SK-N-SH (cell line): ENCODE measurements at regions not wholly inside any gene's neighbourhood (a gene's known extent, or its start where the extent isn't known, plus 50 kb on each side); places are given as distances from the start of the nearest gene placed in this dataset.
A peak's percentile ranks its signal among the peaks of the same experiment; 100 is the strongest.

Experiments
- CTCF ChIA-PET: fragments of 300-600, 350-600 bp; formaldehyde crosslinking; extraction: SDS; loops from one replicate; lab custom pipeline; 2021; lab: Yijun Ruan, JAX
- POLR2A ChIA-PET: fragments of 350-600 bp; sonication (Branson Sonifier 250); formaldehyde crosslinking; extraction: SDS; loops from one replicate; lab custom pipeline; 2020; ENCODE audit warnings: antibody characterized with exemption, inconsistent platforms; lab: Yijun Ruan, JAX
- DNase-seq: peaks from one replicate; pipeline ENCODE4 v3.0.0; 2012
- H2AFZ ChIP-seq: fragments of 200-600 bp; sonication (generic); 2 replicates; pipeline ENCODE4 v1.8.1; 2016; ENCODE audit warnings: antibody characterized with exemption, mild to moderate bottlenecking, low read depth
- H3F3A ChIP-seq: fragments of 200-600 bp; sonication (generic); replicated peaks from 2 replicates; pipeline ENCODE3; 2016; ENCODE audit warnings: antibody characterized with exemption, mild to moderate bottlenecking; ENCODE audit not compliant: insufficient read depth
- H3K27ac ChIP-seq, 2 experiments: fragments of 200-500 bp in 1 of 2; fragments of 200-600 bp in 1 of 2; sonication (Bioruptor generic) in 1 of 2; sonication (generic), shearing (Covaris generic) in 1 of 2; 2 replicates each; pipeline versions ENCODE4 v1.5.1 to v1.6.1; 2014 to 2016; ENCODE audit warnings: low read depth in 2 of 2, inconsistent platforms in 1 of 2, low read length in 1 of 2, mild to moderate bottlenecking in 1 of 2, mixed read lengths in 1 of 2
- H3K27me3 ChIP-seq: fragments of 200-600 bp; sonication (generic), shearing (Covaris generic); 2 replicates; pipeline ENCODE4 v1.6.1; 2016; ENCODE audit warnings: mixed run types; ENCODE audit not compliant: insufficient read depth
- H3K36me3 ChIP-seq, 2 experiments: fragments of 200-500 bp in 1 of 2; fragments of 200-600 bp in 1 of 2; sonication (Bioruptor generic) in 1 of 2; sonication (generic) in 1 of 2; replicated peaks in 1 of 2; 2 replicates each; pipeline versions ENCODE3 to v1.5.1; 2014 to 2016; ENCODE audit warnings: low read length in 1 of 2, mild to moderate bottlenecking in 1 of 2; ENCODE audit not compliant: insufficient read depth in 2 of 2, control insufficient read depth in 1 of 2
- H3K4me1 ChIP-seq, 2 experiments: fragments of 200-500 bp in 1 of 2; fragments of 200-600 bp in 1 of 2; sonication (Bioruptor generic) in 1 of 2; sonication (generic), shearing (Covaris generic) in 1 of 2; 2 replicates each; pipeline versions ENCODE4 v1.5.1 to v1.6.1; 2014 to 2016; ENCODE audit warnings: low read depth in 1 of 2, low read length in 1 of 2, mixed run types in 1 of 2; ENCODE audit not compliant: insufficient read depth in 2 of 2, control insufficient read depth in 1 of 2
- H3K4me2 ChIP-seq: fragments of 200-600 bp; sonication (generic), shearing (Covaris generic); 2 replicates; pipeline ENCODE4 v1.6.1; 2017; ENCODE audit warnings: mixed run types
- H3K4me3 ChIP-seq, 2 experiments: fragments of 200-500 bp in 1 of 2; fragments of 200-600 bp in 1 of 2; sonication (Bioruptor generic) in 1 of 2; sonication (generic), shearing (Covaris generic) in 1 of 2; 2 replicates each; pipeline versions ENCODE4 v1.5.1 to v1.8.1; 2014 to 2016; ENCODE audit warnings: low read depth in 2 of 2, inconsistent platforms in 1 of 2, low read length in 1 of 2, mild to moderate bottlenecking in 1 of 2, mixed read lengths in 1 of 2, moderate library complexity in 1 of 2
- H3K79me2 ChIP-seq: fragments of 200-600 bp; sonication (generic); 2 replicates; pipeline ENCODE4 v1.8.1; 2017; ENCODE audit warnings: mild to moderate bottlenecking; ENCODE audit not compliant: insufficient read depth
- H3K9ac ChIP-seq: fragments of 200-600 bp; sonication (generic); 2 replicates; pipeline ENCODE4 v1.6.1; 2017; ENCODE audit warnings: mixed run types
- H3K9me2 ChIP-seq: fragments of 200-600 bp; sonication (generic); 2 replicates; pipeline ENCODE4 v1.6.1; 2017; ENCODE audit warnings: mixed run types
- H3K9me3 ChIP-seq: fragments of 200-600 bp; sonication (generic); 2 replicates; pipeline ENCODE4 v1.6.1; 2017; ENCODE audit warnings: mixed run types, mild to moderate bottlenecking, moderate library complexity
- H4K20me1 ChIP-seq: fragments of 200-600 bp; sonication (generic); 2 replicates; pipeline ENCODE4 v1.6.1; 2017; ENCODE audit warnings: mild to moderate bottlenecking, mixed run types; ENCODE audit not compliant: insufficient read depth
- CTCF ChIP-seq: fragments of 200-600 bp; sonication (generic); IDR thresholded peaks from 2 replicates; pipeline ENCODE4 v1.6.1; 2017; ENCODE audit warnings: antibody characterized with exemption, mild to moderate bottlenecking, moderate library complexity
- FOXJ3 ChIP-seq: sonication (generic); formaldehyde crosslinking; IDR thresholded peaks from 2 replicates; pipeline ENCODE4 v1.5.1; 2020; ENCODE audit warnings: mild to moderate bottlenecking, missing genetic modification reagents
- IRF3 ChIP-seq: fragments of 150-350 bp; IDR thresholded peaks from 2 replicates; pipeline ENCODE4 v1.6.1; 2016; ENCODE audit warnings: mild to moderate bottlenecking, low read depth, low read length
- MEF2A ChIP-seq: IDR thresholded peaks from 2 replicates; pipeline ENCODE4 v1.4.0; 2012; ENCODE audit warnings: low read depth, borderline replicate concordance
- MXI1 ChIP-seq: IDR thresholded peaks from 2 replicates; pipeline ENCODE4 v1.6.1; 2012; ENCODE audit warnings: mild to moderate bottlenecking, low read depth, low read length, improper control_type of control experiment
- POLR2AphosphoS5 ChIP-seq: IDR thresholded peaks from 2 replicates; pipeline ENCODE4 v1.6.1; 2012; ENCODE audit warnings: low read depth, low read length
- RFX5 ChIP-seq: IDR thresholded peaks from 2 replicates; pipeline ENCODE4 v1.6.1; 2012; ENCODE audit warnings: mild to moderate bottlenecking, improper control_type of control experiment, low read length
- RXRA ChIP-seq: IDR thresholded peaks from 2 replicates; pipeline ENCODE4 v1.4.0; 2012; ENCODE audit warnings: low read depth, mild to moderate bottlenecking, borderline replicate concordance
- SMC3 ChIP-seq: IDR thresholded peaks from 2 replicates; pipeline ENCODE4 v1.6.1; 2012; ENCODE audit warnings: low read depth, low read length, improper control_type of control experiment
- YY1 ChIP-seq: IDR thresholded peaks from 2 replicates; pipeline ENCODE4 v1.4.0; 2012; ENCODE audit warnings: low read depth, mild to moderate bottlenecking
- WGBS: methylation state at CpG from one replicate; pipeline ENCODE4 v1.1.6; 2017; ENCODE audit warnings: low lambda C conversion rate; 5-methylcytosine and 5-hydroxymethylcytosine counted together

- H3K4me3 ChIP-seq: no peak overlapping the region
- peaks cover 0 to 3% of the 10 kb centered on the region in 2 experiments; a peak in 1 of 4 replicates for H3K4me1 ChIP-seq
- no peaks in the 10 kb centered on the region for H4K20me1 ChIP-seq
- H3K9me2 ChIP-seq: no peaks in the 10 kb centered on the region
- H3K79me2 ChIP-seq: no peaks in the 10 kb centered on the region
- TF ChIP-seq FOXJ3 (CRISPR knock-in tag) (no peak), POLR2AphosphoS5 (no peak)
- H3K9me3 ChIP-seq: no peaks in the 10 kb centered on the region
- no peak overlapping the region for H2AFZ ChIP-seq
- no peaks in the 10 kb centered on the region for H3F3A ChIP-seq
- POLR2A ChIA-PET: no interaction called here
- CTCF ChIA-PET: interaction anchor here (1.7 kb wide), 1 partner anchor 10 kb away, joined by 4 read pairs; no protein-coding TSS in a partner anchor
- no peak overlapping the region for H3K4me2 ChIP-seq
- no peaks in the 10 kb centered on the region for H3K27me3 ChIP-seq
- no peak for DNase-seq
- H3K36me3 ChIP-seq: no peaks in the 10 kb centered on the region
- H3K27ac ChIP-seq: no peak overlapping the region
- WGBS: 98% methylated on average over 2 of the region's 2 CpGs
- H3K9ac ChIP-seq: no peak overlapping the region
Measured at GRCh38 chr2:182638667-182639066, 77.4 kb upstream of the DNAJC10 start.

GRCh38 chr2:182639971-182640370 lies 76.1 kb upstream of the DNAJC10 start:
- no peak overlapping the region for H2AFZ ChIP-seq
- no peaks in the 10 kb centered on the region for H3K27me3 ChIP-seq
- H3K9me2 ChIP-seq: no peaks in the 10 kb centered on the region
- H3K9ac ChIP-seq: no peak overlapping the region
- H3K9me3 ChIP-seq: no peaks in the 10 kb centered on the region
- ChIA-PET POLR2A (no interaction called here), CTCF (interaction anchor here (0.6 to 1.7 kb wide), 2 partner anchors 9 to 310 kb away, joined by 3 to 4 read pairs; no protein-coding TSS in a partner anchor)
- no peaks in the 10 kb centered on the region for H3K36me3 ChIP-seq
- DNase-seq: no peak
- no peak overlapping the region for H3K27ac ChIP-seq
- no peak overlapping the region for H3K4me2 ChIP-seq
- no peak overlapping the region for H3K4me3 ChIP-seq
- 98% methylated on average over 2 of the region's 2 CpGs for WGBS
- no peaks in the 10 kb centered on the region for H4K20me1 ChIP-seq
- H3K79me2 ChIP-seq: no peaks in the 10 kb centered on the region
- TF ChIP-seq RXRA (no peak), SMC3 (no peak), MXI1 (no peak), MEF2A (no peak)
- H3K4me1 ChIP-seq: peaks cover 0 to 3% of the 10 kb centered on the region in 2 experiments; a peak in 1 of 4 replicates
- H3F3A ChIP-seq: no peaks in the 10 kb centered on the region

GRCh38 chr2:182642328-182642727 lies 73.7 kb upstream of the DNAJC10 start:
- Histone ChIP-seq H3K9me2 (no peaks in the 10 kb centered on the region), H3K27me3 (no peaks in the 10 kb centered on the region), H3F3A (no peaks in the 10 kb centered on the region), H4K20me1 (no peaks in the 10 kb centered on the region), H3K9ac (no peak overlapping the region), H3K9me3 (no peaks in the 10 kb centered on the region), H3K4me2 (no peak overlapping the region), H2AFZ (no peak overlapping the region), H3K4me3 (no peak overlapping the region), H3K79me2 (no peaks in the 10 kb centered on the region), H3K4me1 (peaks cover 0 to 8% of the 10 kb centered on the region in 2 experiments; a peak in 2 of 4 replicates), H3K36me3 (no peaks in the 10 kb centered on the region), H3K27ac (no peak overlapping the region)
- TF ChIP-seq RFX5: peak; percentile 100
- TF ChIP-seq CTCF: no peak
- TF ChIP-seq YY1: no peak
- TF ChIP-seq IRF3: no peak
- DNase-seq: peak; percentile 41
- ChIA-PET POLR2A (no interaction called here), CTCF (no interaction called here)
- 84% methylated on average over 3 of the region's 3 CpGs for WGBS
